ENCODE measurements at regions not wholly inside any gene's neighbourhood (a gene's known extent, or its start where the extent isn't known, plus 50 kb on each side); places are given as distances from the start of the nearest gene placed in this dataset.

DNA sequence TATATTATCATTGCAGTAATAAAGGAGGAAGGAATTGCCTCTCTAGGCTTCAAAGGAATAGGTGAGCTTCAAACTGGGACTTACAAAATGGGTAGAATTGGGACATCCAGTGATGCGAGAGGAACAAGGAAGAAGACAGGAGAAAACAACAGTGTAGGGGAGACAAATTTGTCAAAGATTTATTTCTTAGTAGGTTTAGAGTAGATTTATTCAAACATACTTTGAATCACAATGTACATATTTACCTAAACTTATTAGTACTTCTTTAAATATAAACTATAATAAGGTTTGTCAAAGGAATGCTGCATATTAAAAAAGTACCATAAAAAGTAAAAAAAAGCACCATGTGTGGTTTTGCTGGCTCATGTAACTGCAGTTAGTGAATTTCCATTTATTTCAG, 161.4 kb upstream of the CDH2 start:
- intact Hi-C loops (cut with micrococcal nuclease; ENCODE audit: unreplicated experiment): no loop called here

More for the DNA sequence above, 161.4 kb upstream of the CDH2 start:
- WGBS (ENCODE audit: insufficient coverage, insufficient replicate concordance, low lambda C conversion rate, missing lambda C conversion rate): 76% methylated on average over 1 of the region's 1 CpG
- H3K4me3 ChIP-seq: no peak overlapping the region
- ChIA-PET POLR2A (no interaction called here), RAD21 (ENCODE audit: unreplicated experiment) (no interaction called here), SMC1A (ENCODE audit: uncharacterized antibody, unreplicated experiment) (no interaction called here), CTCF (no interaction called here)
- in situ Hi-C loops (cut with MboI): no loop called here
- no TSS peak for BruUV-seq (replicated peaks)
- H3K79me2 ChIP-seq (ENCODE audit: control insufficient read depth, insufficient read depth, low read length): no peaks in the 10 kb centered on the region
- no peak overlapping the region for H2AFZ ChIP-seq (ENCODE audit: control insufficient read depth, low read depth, low read length)
- H3K27ac ChIP-seq (ENCODE audit: control insufficient read depth, insufficient read depth): no peak overlapping the region
- DNase-seq (ENCODE audit: low read depth, low spot score) (no peak), ATAC-seq (no peak), FAIRE-seq (no peak)
- no peaks in the 10 kb centered on the region for H3K27me3 ChIP-seq (replicated peaks in 1 of 2; ENCODE audit: control insufficient read depth in 2 of 2, insufficient read depth in 2 of 2, low read length in 1 of 2)
- no peak overlapping the region for H3K9ac ChIP-seq (ENCODE audit: control insufficient read depth, insufficient read depth, low read length)
- no peak overlapping the region for H3K4me2 ChIP-seq (ENCODE audit: control insufficient read depth, insufficient read depth)
- no peaks in the 10 kb centered on the region for H3K4me1 ChIP-seq (ENCODE audit: control insufficient read depth, insufficient read depth, low read length)
- no peaks in the 10 kb centered on the region for H4K20me1 ChIP-seq (ENCODE audit: control insufficient read depth, insufficient read depth)
- TF ChIP-seq MEF2A (IDR thresholded peaks at IDR 0.05; ENCODE audit: insufficient read depth, low read depth, low read length) (no peak), PBX3 (IDR thresholded peaks at IDR 0.05; ENCODE audit: insufficient replicate concordance, low read depth, low read length) (no peak), SMARCA5 (IDR thresholded peaks at IDR 0.05) (no peak), MTA3 (IDR thresholded peaks at IDR 0.05; ENCODE audit: borderline replicate concordance, low read length) (no peak), HDGF (IDR thresholded peaks at IDR 0.05) (no peak), HDAC6 (IDR thresholded peaks at IDR 0.05; ENCODE audit: unreplicated experiment) (no peak), NFXL1 (IDR thresholded peaks at IDR 0.05; ENCODE audit: borderline replicate concordance) (no peak), ZNF384 (IDR thresholded peaks at IDR 0.05; ENCODE audit: borderline replicate concordance, low read depth, low read length) (no peak), EED (IDR thresholded peaks at IDR 0.05; ENCODE audit: low read depth) (no peak), PAX5 (IDR thresholded peaks at IDR 0.05; ENCODE audit: borderline replicate concordance, low read depth, low read length) (no peak), CHD2 (IDR thresholded peaks at IDR 0.05; ENCODE audit: borderline replicate concordance, low read depth, low read length) (no peak), SRF (IDR thresholded peaks at IDR 0.05; ENCODE audit: low read depth in 2 of 2, low read length in 2 of 2) (no peak)
- TF ChIP-seq, protein P1, sequence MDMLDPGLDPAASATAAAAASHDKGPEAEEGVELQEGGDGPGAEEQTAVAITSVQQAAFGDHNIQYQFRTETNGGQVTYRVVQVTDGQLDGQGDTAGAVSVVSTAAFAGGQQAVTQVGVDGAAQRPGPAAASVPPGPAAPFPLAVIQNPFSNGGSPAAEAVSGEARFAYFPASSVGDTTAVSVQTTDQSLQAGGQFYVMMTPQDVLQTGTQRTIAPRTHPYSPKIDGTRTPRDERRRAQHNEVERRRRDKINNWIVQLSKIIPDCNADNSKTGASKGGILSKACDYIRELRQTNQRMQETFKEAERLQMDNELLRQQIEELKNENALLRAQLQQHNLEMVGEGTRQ (IDR thresholded peaks at IDR 0.05; ENCODE audit: borderline replicate concordance, low read depth, low read length): no peak
- no peaks in the 10 kb centered on the region for H3K36me3 ChIP-seq (ENCODE audit: control insufficient read depth in 2 of 2, insufficient read depth in 2 of 2, low read length in 1 of 2)
- no peaks in the 10 kb centered on the region for H3K9me3 ChIP-seq (replicated peaks; ENCODE audit: control insufficient read depth, insufficient read depth, low read length)
